NCI-H82 treated with DMSO at 0.1 percent for 48 hours (cell line): ENCODE measurements at regions not wholly inside any gene's neighbourhood (a gene's known extent, or its start where the extent isn't known, plus 50 kb on each side); places are given as distances from the start of the nearest gene placed in this dataset.
"Not testable (repeated sequence)": the region's sequence is repeated elsewhere in the genome, so short reads cannot be mapped to it uniquely, and the experiment has no call there.

Experiments used
- DNase-seq: peaks from one replicate; lab custom pipeline; 2025; ENCODE audit not compliant: unreplicated experiment; lab: John Stamatoyannopoulos, UW

DNA sequence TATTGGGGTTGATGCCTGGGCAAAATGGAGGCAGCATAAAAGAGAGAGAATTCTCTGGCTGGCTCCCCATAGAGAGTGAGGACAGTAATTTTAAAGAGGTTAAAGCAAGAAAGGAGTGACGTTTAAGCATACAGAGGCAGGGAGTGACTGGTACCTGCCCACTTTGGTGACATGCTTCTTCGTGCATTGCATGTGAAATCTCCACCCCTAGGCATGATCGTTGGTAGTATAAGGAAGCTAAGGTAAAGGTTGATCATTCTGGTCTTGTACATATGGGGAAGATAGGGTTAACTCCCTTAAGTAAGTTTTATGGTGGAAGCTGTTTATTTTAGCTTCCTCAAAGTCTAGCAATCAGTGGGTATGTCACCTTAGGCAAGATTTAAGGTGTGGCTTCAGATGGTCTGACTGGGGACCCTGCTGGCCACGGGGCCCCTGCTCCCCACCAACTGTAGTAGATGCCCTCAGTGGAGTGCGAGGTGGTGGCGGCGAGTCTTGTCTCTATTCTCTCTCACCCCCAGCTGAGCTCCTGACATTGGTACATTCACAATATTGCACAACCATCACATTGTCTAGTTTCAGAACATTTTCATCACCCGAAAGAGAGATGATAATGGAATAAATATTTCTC is 797.5 kb upstream of the SPRY2 start:
- no peak for DNase-seq

DNA sequence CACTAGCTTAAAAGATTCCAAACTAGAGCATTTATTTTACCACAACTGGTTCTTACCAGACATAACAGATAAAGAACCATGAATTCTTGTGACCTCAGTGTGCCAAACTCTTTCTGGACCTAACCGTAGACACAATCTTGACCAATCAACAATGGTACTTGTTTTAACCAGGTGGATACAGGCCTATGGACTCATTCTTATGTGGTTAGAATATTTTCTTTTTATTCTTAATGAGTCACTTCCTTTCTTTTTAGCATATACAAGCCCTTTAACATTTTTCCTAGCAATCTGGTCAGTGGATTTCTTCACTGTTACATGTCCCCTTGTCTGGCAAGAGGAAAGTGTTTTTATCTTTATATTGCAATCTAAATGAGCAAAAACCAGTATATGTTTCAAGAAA is 792.1 kb upstream of the SPRY2 start:
- DNase-seq = no peak

DNA sequence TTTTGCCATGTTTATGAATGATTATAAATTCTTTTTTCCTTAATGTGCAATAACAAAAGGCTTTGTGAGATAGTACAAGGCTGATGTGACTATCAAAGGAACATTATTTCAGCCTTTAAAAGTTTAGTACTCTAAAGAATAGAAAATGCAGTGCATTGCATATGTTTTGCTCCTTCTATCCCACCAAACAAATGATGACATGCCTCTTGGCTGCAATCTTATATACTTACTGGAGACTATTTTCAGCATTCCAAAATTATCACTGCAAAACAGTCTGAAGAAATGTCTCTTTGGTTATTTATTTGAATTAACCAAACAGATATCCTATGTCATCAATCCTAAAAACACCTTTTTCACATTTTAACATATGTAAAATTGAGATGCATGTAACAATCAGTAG is 776.5 kb upstream of the SPRY2 start:
- no peak for DNase-seq

DNA sequence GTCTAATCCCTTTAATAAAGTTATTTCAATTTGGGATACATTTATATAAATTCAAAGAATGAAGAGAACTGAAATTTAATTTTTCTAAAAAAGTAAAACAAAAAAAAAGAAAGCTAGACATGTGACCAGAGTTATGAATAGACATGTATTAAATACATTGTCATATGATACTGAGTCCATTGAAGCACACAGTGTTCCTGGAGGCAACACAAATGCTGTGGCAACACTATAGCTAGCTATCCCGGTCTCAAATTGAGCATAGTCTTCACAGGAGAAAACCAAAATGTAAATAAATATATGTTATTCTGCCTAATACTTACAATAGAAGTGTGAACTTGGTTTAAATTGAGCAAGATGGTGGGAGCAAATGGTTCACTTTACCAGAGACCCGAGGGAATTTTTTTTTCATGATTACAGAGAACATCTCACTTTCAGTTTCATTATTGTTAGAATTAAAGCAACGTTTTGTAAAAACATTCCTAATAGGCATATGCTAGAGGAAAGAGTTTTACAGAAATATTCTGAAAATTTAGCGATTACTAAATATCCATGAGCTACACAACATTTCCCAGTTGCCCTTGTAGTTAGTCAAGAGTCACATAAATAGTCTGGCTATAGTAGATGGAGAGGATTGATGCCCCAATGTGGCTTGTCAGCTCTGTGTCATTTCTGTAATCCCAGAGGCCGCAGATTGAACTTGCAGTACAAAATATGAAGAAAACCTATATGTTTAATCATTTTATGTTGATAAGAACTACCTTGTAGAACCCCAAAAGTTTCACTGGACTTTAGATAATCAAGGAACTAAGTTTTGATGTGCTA is 775.7 kb upstream of the SPRY2 start:
- no peak for DNase-seq

DNA sequence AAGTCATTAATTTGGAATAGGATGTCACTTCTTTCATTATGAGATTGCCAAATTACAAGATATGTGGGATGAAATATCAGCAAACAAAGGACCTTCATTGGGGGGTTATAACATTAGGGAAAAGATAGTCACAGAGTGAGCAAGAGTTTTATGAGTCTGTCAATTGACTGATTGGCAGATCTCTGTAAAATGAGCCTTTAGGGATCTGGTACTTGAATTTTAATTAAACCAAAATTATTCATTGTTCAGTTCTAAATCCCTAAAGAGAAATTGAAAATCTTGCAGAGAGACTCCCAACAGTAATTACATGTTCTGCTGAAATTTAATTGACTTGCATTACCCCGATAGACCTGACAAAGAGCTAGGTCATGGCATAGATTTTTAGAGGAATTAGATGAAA is 768.1 kb upstream of the SPRY2 start:
- no peak for DNase-seq

DNA sequence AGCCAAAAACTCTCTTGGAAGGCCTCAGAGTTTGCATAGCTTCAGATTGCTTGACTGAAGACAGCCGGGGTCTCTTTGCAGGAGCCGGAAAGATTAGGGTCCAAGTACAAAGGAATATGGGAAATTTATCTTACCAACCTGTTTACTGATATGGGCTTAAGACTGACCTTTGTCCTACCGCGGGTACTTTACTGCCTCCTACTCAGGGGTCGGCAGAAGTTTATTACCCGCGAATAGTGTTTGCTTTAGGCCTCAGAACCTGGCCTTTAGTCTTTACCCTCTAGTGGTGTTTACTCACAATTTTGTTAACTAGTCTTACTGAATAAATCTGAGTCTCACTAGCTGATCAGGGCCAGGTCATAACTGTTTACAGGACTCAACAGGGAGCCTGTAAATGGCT is 765.4 kb upstream of the SPRY2 start:
- DNase-seq = no peak

DNA sequence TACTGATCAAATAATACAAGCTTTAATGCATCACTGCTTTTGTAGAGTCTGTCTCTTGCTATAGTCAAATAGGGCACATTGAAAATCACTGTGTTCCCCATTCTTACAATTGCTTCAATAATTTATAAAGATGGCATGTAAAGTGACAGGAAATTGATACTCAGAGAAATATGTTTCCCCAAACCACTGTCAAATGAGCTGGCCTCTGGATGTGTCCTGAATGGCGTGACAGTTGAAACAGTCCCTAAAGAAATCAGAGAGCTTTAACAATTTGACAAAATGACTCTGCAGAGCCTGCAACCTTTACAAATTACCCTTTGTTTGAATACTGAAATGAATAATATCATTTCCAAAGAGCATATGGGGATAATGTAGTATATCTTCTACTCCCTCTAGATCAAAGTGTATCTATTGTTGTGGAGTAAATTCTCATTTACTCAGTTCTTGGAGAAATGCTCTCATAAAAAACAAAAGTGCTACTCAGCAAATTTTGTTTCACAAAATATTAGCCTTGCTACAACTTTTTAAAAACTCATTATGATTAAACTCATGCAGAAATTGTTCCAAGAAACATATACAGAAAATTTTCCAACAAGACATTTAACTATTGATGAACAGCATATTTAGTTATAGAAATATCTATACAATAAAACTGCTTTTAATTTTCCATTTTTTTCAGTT is 763.2 kb upstream of the SPRY2 start:
- no peak for DNase-seq

DNA sequence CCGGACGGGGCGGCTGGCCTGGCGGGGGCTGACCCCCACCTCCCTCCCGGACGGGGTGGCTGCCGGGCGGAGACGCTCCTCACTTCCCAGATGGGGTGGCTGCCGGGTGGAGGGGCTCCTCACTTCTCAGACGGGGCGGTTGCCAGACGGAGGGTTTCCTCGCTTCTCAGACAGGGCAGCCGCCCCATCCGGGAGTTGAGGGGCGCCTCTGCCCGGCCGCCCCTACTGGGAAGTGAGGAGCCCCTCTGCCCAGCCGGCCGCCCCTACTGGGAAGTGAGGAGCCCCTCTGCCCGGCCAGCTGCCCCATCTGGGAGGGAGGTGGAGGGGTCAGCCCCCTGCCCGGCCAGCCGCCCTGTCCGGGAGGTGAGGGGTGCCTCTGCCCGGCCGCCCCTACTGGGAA is 761.1 kb upstream of the SPRY2 start:
- not testable (repeated sequence) for DNase-seq

DNA sequence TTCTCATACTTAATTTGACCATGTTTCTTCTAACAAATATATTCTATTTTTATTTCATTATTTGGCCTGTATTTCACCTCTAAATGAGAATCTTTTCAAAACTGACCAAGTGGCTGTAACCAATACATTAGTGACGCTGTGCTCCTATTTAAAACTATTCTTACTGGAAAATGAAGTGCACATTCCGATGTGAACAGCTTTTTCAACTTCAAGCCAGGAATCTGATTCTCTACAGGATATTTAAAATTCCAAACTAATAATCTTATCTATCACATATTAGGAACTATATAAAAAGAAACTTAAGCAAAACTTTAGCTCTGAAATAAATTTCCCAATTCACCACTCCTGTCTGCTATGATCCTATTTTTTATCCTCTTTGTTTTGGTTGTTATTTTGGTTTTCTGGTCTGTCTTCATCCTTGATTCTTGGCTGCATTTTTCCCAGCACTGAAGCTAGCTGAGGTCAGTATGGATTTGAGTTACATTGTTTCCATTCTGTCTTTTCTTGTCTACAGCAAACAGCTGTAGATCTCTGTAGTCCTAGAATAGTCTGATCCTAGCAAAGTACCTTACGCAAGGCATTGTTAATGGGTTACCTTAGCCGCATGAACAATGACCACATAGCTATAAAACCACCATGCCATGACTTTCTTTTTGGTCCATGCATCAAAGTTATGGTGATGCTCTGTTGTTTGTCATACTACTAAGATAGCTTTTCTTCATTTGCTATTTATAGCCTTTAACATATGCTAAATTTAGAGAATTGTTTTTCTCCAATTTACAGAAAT is 748.6 kb upstream of the SPRY2 start:
- DNase-seq = no peak

DNA sequence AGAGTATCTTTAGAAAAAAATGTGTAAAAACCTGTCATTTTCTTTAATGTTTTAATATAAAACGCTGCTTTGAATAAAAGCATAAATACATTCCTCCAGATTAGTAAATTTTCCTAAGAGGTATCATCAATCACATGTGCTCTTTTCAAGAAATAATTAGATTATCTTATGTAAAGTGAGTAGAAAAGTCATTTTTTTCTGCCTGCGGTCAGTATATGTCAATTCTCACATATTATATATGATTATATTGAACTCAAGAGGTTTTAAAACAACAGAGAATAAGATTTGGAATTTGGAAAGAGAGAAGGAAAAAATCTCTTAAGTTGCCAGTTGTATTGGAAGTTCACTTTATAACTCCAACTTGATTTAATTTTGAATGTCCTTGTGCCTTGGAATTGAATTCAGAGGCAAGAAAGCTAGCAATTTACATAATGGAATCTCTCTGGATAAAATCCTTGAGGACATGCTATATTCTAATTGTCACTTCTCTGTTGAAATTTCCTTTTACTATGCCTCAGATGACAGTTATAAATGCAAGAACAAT is 740.1 kb upstream of the SPRY2 start:
- no peak for DNase-seq

DNA sequence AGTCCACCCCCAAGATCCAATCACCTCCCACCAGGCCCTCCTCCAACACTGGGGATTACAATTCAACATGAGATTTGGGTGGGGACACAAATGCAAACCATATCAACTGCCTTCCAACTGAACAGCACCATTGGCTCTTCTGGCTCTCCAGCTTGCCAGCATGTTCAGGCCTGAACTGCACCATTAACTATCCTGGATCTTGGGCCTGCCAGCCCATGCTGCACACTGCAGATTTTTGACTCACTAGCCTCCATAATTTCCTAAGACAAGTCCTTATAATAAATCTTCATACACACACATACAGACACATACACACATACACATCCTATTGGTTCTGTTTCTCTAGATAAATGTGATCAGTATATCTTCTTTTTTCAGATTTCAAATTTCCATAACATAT is 737.1 kb upstream of the SPRY2 start:
- DNase-seq = no peak

DNA sequence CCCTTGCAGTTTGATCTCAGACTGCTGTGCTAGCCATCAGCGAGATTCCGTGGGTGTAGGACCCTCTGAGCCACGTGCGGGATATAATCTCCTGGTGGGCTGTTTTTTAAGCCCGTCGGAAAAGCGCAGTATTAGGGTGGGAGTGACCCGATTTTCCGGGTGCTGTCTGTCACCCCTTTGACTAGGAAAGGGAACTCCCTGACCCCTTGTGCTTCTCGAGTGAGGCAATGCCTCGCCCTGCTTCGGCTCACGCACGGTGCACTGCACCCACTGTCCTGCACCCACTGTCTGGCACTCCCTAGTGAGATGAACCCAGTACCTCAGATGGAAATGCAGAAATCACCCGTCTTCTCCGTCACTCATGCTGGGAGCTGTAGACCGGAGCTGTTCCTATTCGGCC is 728.9 kb upstream of the SPRY2 start:
- not testable (repeated sequence) for DNase-seq

DNA sequence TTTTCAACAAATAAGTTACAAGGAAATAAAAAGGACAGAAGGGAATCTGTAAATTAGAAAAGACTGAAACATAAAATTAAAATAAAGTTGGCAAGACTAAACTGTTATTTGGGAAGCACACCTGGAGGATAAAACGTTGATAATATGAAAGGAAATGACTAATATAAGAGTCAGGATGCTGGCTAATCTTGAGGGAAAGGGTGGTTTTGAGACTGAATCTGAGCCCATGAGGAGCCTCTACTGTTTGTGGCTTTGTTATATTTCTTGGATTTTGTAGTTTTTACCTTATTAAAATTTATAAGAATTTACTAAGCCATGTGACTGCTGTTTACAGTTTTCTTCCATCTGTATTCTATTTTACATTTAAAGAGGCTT is 718.0 kb upstream of the SPRY2 start:
- no peak for DNase-seq

DNA sequence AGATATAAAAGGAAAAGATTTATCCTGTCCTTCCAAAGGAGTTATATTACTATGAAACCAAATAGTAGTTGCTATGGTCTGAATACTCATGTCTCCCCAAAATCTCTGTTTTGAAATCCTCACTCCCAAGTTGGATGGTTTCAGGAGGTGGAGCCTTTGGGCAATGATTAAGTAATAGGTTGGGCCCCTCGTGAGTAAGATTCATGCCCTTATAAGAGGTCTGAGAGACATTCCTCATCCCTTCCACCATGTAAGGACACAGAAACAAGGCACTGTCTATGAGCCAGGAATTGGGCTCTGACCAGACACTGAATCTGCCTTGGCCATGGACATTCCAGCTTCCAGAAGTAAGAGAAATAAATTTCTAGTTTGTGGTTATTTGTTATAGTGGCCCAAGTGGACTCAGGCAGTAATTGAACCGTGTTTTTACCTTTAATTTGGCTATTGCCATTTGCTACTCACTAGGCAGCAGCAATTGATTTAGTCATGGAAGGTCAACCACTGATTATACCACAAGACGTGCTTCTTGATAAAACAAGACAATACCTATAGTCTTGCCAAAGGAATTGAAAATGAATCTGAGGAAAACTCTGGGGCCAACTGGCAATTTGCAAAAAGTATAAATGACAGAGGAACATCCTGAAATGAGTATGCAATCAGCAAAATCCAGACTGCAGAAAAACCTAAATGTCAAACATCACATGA is 717.4 kb upstream of the SPRY2 start:
- DNase-seq = no peak

DNA sequence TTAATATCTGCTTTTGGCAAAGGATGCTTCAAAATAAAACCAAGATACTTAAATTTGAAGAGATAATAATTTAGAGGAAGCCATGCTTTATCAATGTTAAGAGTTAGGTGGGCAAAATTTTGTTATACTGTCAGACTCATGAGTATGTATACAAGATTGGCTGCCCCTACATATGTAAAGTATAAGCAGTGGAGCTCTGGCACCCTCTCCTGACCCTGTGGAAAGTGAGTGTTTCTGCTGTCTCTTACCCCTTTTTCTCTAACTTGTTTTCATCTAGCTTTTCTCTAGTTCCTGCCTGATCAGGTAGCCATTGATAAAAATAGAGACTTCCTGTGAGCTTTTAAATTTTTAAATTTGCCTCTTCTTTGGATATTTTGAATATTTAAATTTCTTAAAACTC is 710.9 kb upstream of the SPRY2 start:
- DNase-seq = no peak

DNA sequence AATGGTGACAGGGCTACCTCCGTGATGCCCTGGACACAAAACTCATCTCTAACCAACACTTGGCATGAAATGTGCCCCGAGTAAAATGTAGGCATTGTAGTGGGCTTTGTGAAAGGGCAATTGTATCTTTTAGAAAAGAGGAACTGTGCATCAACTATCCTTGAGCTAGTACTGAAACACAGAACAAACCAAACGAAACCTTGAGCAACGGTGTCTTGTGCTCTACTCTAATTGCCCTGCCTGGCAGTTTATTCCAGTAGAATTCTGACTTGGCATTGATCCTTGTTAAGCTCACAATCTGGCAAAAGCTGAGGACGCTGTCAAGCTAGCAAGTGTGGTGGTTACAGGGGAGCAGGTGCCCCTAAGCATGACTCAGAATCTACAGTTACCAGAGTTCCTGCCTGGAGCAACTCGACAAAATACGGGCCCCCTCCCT is 707.1 kb upstream of the SPRY2 start:
- DNase-seq = no peak

DNA sequence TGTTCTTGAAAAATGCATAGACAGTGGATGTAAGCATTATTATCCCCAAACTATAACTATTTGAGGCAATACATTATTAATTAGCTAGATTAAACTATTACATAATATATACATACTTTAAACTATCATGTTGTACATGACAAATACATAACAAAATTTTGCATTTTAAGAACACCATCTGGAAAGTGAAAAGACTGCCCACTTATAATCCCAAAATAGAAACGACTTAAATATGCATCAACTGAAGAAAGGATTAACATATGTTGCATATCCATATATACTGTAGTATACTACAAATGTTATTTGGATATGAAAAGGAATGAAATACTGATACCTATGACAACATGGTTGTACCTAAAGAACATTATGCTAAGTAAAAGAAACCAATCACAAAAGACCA is 700.8 kb upstream of the SPRY2 start:
- DNase-seq = no peak

DNA sequence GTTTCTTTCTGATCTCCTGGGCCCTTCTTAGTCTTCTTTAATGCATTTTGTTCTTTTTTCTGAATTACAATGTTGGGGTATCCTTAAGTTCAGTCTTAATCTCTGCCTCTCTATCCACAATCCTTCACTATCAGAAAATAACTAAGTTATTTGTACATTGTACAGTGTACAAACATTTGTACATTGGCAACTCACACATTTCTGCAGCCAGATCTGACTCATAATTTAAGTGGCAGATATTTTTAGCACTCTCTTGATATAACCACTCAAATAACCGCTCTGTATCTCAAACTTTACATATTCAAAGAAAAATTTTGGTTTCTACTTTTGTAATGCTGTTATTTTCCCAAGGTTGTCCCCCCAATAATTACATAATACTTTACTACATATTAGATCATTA is 691.1 kb upstream of the SPRY2 start:
- no peak for DNase-seq

DNA sequence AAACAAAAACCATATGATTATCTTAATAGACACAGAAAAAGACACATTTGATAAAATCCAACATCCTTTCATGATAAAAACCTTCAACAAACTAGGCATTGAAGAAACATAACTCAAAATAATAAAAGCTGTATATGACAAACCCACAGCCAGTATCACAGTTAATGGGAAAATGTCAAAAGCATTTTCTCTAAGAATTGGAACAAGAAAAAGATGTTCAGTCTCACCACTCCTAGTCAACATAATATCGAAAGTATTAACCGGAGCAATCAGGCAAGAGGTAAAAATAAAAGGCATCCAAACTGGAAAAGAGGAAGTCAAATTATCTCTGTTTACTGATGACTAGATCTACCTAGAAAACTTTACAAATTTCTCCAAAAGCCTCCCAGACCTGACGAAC is 684.2 kb upstream of the SPRY2 start:
- DNase-seq = no peak

DNA sequence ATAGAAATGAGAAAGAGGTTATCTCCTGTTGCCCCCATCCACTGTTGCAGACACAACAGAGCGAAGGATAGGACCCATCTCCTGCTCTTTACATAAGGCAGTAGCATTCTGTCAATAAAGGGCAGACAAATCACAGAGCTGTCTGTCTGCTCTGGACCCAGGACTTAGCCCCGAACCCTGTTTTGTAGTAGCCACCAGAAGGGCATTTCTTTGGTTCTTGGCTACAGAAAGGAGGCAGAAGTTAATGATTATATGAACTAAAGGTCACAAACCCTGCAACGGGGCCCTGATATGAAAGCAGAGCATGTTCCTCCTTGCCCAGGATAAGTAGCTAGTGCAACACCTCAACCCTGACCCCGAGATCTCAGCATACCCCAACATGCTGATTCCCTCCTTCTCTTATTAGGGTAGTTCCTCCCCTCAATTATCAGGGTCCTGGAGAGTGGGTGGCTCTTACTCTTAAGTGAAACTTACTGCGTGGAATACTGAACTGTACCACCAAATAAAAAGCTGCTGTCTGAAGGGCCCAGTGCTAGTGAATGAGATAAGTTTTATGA is 680.4 kb upstream of the SPRY2 start:
- DNase-seq = no peak
